ENCODE measurements at regions not wholly inside any gene's neighbourhood (a gene's known extent, or its start where the extent isn't known, plus 50 kb on each side); places are given as distances from the start of the nearest gene placed in this dataset.

DNA sequence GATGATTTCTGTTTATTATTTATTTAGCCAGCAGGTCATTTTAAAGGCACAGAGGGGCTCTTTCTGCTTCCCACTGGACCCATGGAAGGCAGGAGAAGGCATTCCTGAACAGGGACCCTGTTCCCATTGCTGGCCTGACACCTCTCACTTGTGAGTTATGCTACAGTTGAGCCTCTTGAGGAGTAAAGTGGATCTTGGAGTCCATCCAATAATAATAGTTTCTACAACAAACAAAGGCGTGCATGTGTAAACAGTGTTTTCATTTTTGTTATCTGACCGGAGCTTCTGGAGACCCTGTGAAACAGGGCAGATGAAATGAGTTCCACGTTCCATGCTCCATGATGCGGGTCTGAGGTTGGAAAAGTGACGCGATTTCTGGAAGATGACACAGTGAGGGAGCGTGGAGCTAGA lies 127.3 kb upstream of the HABP2 start:
- TF ChIP-seq, protein P1, sequence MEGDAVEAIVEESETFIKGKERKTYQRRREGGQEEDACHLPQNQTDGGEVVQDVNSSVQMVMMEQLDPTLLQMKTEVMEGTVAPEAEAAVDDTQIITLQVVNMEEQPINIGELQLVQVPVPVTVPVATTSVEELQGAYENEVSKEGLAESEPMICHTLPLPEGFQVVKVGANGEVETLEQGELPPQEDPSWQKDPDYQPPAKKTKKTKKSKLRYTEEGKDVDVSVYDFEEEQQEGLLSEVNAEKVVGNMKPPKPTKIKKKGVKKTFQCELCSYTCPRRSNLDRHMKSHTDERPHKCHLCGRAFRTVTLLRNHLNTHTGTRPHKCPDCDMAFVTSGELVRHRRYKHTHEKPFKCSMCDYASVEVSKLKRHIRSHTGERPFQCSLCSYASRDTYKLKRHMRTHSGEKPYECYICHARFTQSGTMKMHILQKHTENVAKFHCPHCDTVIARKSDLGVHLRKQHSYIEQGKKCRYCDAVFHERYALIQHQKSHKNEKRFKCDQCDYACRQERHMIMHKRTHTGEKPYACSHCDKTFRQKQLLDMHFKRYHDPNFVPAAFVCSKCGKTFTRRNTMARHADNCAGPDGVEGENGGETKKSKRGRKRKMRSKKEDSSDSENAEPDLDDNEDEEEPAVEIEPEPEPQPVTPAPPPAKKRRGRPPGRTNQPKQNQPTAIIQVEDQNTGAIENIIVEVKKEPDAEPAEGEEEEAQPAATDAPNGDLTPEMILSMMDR (IDR thresholded peaks at IDR 0.05; ENCODE audit: low read depth, low read length), result no peak
- no peak overlapping the region for H3K4me3 ChIP-seq (ENCODE audit: low read depth, low read length)

DNA sequence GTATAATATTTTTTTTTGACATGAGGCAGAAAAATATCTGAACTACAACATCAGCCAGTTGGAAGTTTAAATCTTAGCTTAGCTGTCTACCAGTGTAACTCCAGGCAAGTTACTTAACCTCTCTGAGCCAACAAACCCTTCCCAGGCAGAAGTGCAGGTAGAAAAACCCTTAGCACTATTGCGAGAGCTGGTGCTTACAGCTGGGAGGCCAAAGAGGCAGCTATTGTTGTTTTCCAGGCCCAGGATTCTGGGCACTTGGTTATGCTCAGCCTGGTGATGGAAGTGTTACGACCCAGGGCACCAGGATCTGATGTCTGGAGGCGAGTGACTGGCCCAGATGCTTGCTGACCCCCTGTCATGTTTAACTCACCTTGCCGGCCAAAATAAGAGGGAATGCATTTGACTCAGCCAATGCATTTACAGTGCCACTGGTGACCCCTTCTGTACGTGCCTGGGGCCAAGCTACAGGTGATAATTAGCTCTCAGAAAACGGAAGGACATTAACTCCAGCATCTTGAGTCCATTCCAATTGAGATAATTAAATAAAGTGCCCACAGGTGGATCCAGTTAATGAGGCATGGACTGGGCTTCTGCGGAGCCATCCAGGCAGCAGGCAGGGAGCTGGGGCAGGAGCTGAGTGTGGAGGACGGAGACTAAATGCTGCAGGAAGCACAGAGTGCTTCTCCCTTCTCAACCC lies 126.5 kb upstream of the HABP2 start:
- TF ChIP-seq, protein P1 (IDR thresholded peaks at IDR 0.05; ENCODE audit: low read depth, low read length), result no peak
- no peak overlapping the region for H3K4me3 ChIP-seq (ENCODE audit: low read depth, low read length)

DNA sequence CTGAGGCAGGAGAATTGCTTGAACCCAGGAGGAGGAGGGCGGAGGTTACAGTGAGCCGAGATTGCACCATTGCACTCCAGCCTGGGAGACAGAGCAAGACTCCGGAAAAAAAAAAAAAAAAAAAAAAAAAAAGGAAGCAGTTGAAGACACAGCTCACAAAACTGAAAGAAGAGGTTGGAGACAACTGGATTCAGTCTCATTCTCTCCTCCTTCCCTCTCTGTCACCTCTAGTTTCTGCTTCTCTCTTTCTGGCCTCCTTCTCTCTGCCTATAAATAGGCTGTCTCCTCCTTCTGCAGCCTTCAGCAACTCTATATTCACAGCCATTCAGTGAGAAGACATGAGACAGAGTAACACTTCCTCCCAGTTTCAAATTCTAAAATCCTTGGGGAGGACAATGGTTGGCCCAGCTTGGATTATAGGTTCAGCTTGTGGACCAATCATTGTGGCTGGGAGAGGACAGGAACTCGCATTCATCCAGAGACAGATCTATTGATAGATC lies 125.6 kb upstream of the HABP2 start:
- TF ChIP-seq, protein P1 (IDR thresholded peaks at IDR 0.05; ENCODE audit: low read depth, low read length), result no peak
- H3K4me3 ChIP-seq (ENCODE audit: low read depth, low read length), result no peak overlapping the region

DNA sequence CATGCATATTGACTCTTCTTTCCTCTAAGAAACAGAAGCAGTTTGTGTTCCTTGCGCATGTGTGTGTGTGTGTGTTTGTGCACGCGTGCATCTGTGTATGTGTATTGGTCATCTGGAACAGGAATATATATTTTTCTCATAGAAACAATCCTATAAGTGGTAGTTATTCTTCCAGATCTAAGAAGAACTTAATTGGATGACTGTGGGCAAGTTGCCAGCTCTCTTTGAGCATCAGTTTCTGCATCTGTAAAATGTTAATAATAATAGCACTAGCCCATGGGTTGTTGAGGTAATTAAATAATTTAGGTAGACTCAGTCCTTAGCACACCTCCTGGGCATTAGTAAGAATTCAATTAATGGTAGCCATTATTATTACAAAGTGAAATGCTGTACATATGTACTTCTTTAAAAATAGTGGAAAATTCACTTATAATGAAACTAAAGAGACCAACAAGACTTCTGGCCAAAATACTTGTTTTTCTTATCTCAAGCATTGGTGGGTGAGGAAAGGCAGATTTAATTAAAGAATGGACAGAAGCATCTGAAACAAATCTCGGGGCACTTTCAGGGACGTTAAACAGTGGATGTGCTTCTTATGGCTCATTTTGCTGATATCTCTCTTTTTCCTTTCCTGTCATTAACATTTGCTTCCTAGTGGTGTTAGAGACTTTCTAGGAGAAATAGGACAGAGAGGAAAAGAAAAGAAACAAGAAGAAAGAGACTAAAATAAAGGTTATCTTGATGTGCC lies 124.9 kb upstream of the HABP2 start:
- TF ChIP-seq, protein P1 (IDR thresholded peaks at IDR 0.05; ENCODE audit: low read depth, low read length), result no peak
- no peak overlapping the region for H3K4me3 ChIP-seq (ENCODE audit: low read depth, low read length)

DNA sequence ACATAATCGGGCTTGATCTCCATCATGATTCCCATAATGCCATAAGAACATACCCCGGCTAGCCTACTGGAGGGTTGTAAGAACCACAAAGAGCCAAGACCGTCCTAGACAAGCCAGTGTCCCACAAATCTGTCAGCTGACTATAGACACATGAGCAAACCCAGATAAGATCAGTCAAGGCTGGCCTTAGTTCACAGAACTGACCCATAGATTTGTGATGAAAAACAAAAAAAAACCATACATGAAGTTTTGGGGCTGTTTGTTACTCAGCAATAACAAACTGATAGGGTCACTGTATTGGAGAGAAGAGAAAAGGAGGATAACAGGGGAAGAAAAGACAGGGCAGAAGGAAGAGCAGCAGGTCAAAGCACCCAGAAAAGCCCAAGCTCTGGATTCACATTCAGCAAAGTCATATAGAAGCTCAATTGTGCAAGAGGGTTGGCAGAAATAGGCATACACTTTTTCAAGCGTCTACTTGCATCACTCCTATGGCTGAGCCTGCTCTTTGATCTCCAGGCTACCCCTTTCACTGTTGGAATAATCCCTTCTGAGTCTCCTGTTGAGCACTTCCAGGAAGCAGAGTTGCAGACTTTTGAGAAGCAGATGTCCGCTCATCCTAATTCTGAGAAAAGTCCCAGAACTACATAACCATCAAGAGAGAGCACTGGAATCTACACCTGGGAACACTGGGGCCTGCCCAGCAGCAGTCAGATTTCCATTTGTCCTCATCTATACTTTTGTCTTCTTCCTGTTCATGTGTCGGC lies 122.0 kb upstream of the HABP2 start:
- no peak overlapping the region for H3K4me3 ChIP-seq (ENCODE audit: low read depth, low read length)
- TF ChIP-seq, protein P1 (IDR thresholded peaks at IDR 0.05; ENCODE audit: low read depth, low read length), result no peak

DNA sequence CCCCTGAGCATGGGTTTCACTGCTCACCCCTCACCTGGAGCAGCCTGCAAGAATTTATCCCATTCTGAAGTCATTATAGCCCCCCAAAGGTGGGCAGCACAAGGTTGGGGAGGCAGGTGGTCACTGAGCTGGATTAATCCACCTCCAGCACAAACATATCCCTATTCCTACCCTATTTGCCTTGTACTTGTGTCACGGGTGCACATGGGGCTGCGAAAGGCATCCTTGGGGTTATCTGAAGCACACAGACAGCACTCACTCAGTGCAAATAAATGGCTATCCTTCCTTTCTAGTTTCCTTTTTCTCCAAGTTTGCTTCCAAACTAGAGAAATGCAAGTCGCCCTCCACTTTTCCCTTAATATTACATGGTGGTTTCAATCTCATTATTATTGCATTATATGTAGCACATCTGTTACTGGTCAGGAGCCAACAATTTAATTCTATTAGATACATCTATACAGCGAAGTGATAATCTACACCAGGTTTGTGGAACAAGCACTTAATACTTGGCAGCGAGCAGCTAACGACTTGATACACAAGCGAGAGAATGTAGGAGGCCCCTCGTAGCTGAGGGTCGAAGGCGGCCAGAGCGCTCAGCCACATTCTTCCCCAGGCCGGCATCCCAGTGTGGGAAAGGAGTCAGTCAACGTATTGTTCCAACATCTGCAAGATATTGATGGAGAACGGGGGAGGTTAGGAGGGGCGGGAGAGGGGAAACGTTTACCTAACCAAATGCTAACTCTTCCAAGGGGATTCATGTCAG lies 121.3 kb upstream of the HABP2 start:
- TF ChIP-seq, protein P1 (IDR thresholded peaks at IDR 0.05; ENCODE audit: low read depth, low read length), result no peak
- H3K4me3 ChIP-seq (ENCODE audit: low read depth, low read length), result no peak overlapping the region
